CD4-positive, alpha-beta memory T cell (primary cell): ENCODE measurements at regions not wholly inside any gene's neighbourhood (a gene's known extent, or its start where the extent isn't known, plus 50 kb on each side); places are given as distances from the start of the nearest gene placed in this dataset.

ENCODE experiments used
- CTCF ChIA-PET: fragments of 350-600 bp; sonication (Branson Sonifier 250); formaldehyde crosslinking; loops from one replicate; lab custom pipeline; 2021; ENCODE audit warnings: inconsistent platforms; ENCODE audit not compliant: partially characterized antibody; lab: Charles Lee
- POLR2A ChIA-PET: fragments of 350-600 bp; sonication (Branson Sonifier 250); formaldehyde crosslinking; loops from one replicate; lab custom pipeline; 2021; ENCODE audit not compliant: partially characterized antibody; lab: Charles Lee
- DNase-seq, 5 donors: peaks; one replicate each; pipeline versions ENCODE4 v3.0.0 to v3.0.0-alpha.2; 2020 to 2022; ENCODE audit warnings: mixed read lengths in 1 of 5
- H3K27ac ChIP-seq: one replicate; pipeline ENCODE4 v1.7.0; 2013; ENCODE audit warnings: low read depth, low read length
- H3K27me3 ChIP-seq: 2 replicates; pipeline ENCODE4 v1.7.0; 2013; ENCODE audit warnings: mild to moderate bottlenecking, low read length, moderate library complexity; ENCODE audit not compliant: insufficient read depth
- H3K36me3 ChIP-seq: 2 replicates; pipeline ENCODE4 v1.7.0; 2013; ENCODE audit warnings: mild to moderate bottlenecking, low read length, moderate library complexity; ENCODE audit not compliant: insufficient read depth
- H3K4me1 ChIP-seq: 2 replicates; pipeline ENCODE4 v1.7.0; 2013; ENCODE audit warnings: mild to moderate bottlenecking, low read length, moderate library complexity; ENCODE audit not compliant: insufficient read depth
- H3K4me3 ChIP-seq, 2 donors: one replicate each; pipeline ENCODE4 v1.7.0; 2013; ENCODE audit warnings: low read length in 2 of 2, mild to moderate bottlenecking in 1 of 2
- H3K9me3 ChIP-seq, 2 donors: one replicate each; pipeline ENCODE4 v1.7.0; 2013; ENCODE audit warnings: low read length in 2 of 2, control low read depth in 1 of 2; ENCODE audit not compliant: control insufficient read depth in 1 of 2
- H3K27ac Mint-ChIP-seq, 7 donors: one replicate each; pipeline ENCODE4 v1.8.0; 2020 to 2021; ENCODE audit warnings: mixed read lengths in 7 of 7, mild to moderate bottlenecking in 6 of 7, inconsistent platforms in 3 of 7, moderate library complexity in 3 of 7
- H3K27me3 Mint-ChIP-seq, 2 donors: one replicate each; pipeline ENCODE4 v1.8.0; 2020 to 2021; ENCODE audit warnings: mixed read lengths in 2 of 2
- H3K36me3 Mint-ChIP-seq, 2 donors: one replicate each; pipeline ENCODE4 v1.8.0; 2020 to 2021; ENCODE audit warnings: mixed read lengths in 2 of 2, inconsistent platforms in 1 of 2, mild to moderate bottlenecking in 1 of 2
- H3K4me1 Mint-ChIP-seq, 4 donors: one replicate each; pipeline ENCODE4 v1.8.0; 2020 to 2021; ENCODE audit warnings: mixed read lengths in 4 of 4, mild to moderate bottlenecking in 1 of 4
- H3K4me3 Mint-ChIP-seq, 8 donors: one replicate each; pipeline ENCODE4 v1.8.0; 2020 to 2021; ENCODE audit warnings: mixed read lengths in 8 of 8, mild to moderate bottlenecking in 7 of 8, moderate library complexity in 6 of 8, inconsistent platforms in 3 of 8
- H3K9me3 Mint-ChIP-seq, 8 donors: one replicate each; pipeline ENCODE4 v1.8.0; 2020 to 2021; ENCODE audit warnings: mixed read lengths in 8 of 8, mild to moderate bottlenecking in 5 of 8, inconsistent platforms in 3 of 8, moderate library complexity in 1 of 8
- intact Hi-C: fragments of 100-400 bp; cut with micrococcal nuclease; formaldehyde crosslinking; loops from one replicate; pipeline ENCODE4 v1.15.1; 2023

DNA sequence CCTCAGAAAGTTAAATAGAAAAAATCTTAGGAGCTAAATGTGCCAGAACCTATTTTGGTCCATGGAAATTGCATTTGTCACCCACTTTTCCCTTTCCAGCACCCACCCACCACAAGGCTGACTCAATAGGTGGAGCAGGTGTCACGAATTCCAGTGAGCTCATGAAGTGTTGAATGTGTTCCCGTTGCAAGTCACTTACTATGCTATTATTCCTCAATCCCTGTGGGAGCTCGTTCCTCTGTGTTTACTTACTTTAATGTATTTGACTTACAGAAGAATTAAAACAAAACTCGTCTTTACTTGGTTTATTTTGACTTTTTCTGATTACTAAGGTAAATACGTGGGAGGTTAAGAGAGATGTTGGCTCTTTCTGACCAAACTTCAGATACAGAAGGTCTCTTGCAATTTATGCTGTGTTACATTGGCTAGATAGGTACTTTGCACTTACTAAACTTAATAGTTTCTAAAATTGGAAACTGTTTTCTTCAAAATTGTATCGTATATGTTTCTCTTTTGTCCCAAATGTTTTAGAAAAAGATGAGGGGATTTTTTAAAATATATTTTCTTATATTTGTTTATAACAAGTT is 269.4 kb upstream of the NOVA1 start:
- Histone ChIP-seq H3K36me3 (no peaks in the 10 kb centered on the region), H3K27me3 (no peaks in the 10 kb centered on the region), H3K4me1 (no peaks in the 10 kb centered on the region), H3K27ac (no peak overlapping the region), H3K9me3 (no peaks in the 10 kb centered on the region), H3K4me3 (no peak overlapping the region)
- Mint-ChIP-seq H3K4me3 (no peak overlapping the region), H3K27ac (no peak overlapping the region), H3K4me1 (no peaks in the 10 kb centered on the region), H3K36me3 (no peaks in the 10 kb centered on the region), H3K9me3 (peaks cover 2 to 19% (median 9%) of the 10 kb centered on the region in 8 donors), H3K27me3 (no peaks in the 10 kb centered on the region)
- intact Hi-C loops = no loop called here
- CTCF ChIA-PET = no interaction called here
- DNase-seq = no peak
- POLR2A ChIA-PET = no interaction called here

DNA sequence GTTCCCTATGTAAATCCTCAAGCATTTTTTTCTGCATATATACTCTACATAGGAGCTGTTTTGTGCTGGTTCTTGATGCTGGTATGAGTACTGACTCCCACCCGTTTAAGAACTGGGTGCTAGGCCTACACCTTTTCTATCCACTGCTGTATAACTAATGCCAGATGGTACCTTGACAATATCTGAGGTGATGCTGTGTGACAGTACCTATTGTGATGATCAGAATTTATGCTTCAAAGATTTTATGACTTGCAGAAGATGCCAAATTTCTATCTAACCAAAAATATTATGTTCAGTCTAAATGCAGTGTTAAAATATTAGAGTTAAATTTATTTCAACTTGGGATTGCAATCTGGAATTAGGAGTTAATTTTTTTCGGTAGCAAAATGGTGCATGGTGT is 272.3 kb upstream of the NOVA1 start:
- no peak overlapping the region for H3K27ac ChIP-seq
- DNase-seq = no peak
- H3K27me3 ChIP-seq = no peaks in the 10 kb centered on the region
- H3K4me1 Mint-ChIP-seq = no peaks in the 10 kb centered on the region
- no peaks in the 10 kb centered on the region for H3K27me3 Mint-ChIP-seq
- no peaks in the 10 kb centered on the region for H3K9me3 ChIP-seq
- H3K4me3 ChIP-seq = no peak overlapping the region
- H3K4me3 Mint-ChIP-seq = no peak overlapping the region
- POLR2A ChIA-PET = no interaction called here
- no peaks in the 10 kb centered on the region for H3K4me1 ChIP-seq
- H3K9me3 Mint-ChIP-seq = peaks cover 4 to 34% (median 16%) of the 10 kb centered on the region in 8 donors
- intact Hi-C loops = no loop called here
- no peaks in the 10 kb centered on the region for H3K36me3 ChIP-seq
- H3K27ac Mint-ChIP-seq = no peak overlapping the region
- CTCF ChIA-PET = no interaction called here
- no peaks in the 10 kb centered on the region for H3K36me3 Mint-ChIP-seq

DNA sequence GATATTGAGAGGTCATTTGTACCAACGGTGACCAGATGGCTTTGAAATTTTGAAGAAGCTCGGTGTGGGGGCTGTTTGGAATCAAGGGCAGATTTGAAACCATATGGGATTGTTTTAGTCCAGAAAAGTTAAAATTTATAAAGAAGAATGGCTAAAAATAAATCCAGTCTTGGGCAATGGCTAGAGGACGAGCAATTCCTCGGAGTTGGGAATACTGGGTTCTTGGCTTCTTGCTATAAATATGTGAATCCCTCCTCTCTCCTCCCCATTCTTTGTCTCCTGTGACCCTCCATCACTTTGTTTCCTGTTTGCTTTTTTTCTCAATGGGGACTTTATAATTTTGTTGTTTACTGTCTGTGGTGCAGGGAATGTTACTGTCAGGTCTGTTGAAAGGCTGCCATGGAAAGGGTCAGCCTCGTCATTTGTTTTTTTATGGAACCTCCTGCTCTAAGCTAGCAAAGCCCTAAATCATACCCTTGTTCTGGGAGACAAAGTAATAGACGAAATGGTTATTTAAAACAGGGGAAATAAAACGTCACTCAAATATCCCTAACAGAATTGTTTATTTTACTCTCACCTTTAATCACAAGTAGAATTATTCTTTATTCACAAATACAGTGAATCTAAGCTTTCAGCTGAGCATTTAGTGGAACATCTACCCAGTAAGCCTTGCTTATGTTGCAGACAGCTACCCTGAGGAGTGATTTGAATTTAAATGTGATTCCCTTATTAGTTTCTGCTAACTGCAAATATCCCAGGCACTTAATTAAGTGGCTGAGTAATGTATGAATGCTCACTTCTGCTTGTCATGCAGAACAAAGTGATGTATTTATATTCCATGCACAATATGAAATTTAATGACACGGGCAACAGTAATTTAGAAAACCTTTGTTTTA is 273.1 kb upstream of the NOVA1 start:
- H3K27ac ChIP-seq = no peak overlapping the region
- intact Hi-C loops = no loop called here
- no peaks in the 10 kb centered on the region for H3K36me3 ChIP-seq
- no peaks in the 10 kb centered on the region for H3K27me3 ChIP-seq
- no peak overlapping the region for H3K27ac Mint-ChIP-seq
- no peaks in the 10 kb centered on the region for H3K27me3 Mint-ChIP-seq
- no peak overlapping the region for H3K4me3 Mint-ChIP-seq
- H3K4me1 ChIP-seq = no peaks in the 10 kb centered on the region
- H3K4me1 Mint-ChIP-seq = no peaks in the 10 kb centered on the region
- ChIA-PET POLR2A (no interaction called here), CTCF (no interaction called here)
- no peak for DNase-seq
- H3K9me3 Mint-ChIP-seq = peaks cover 4 to 39% (median 16%) of the 10 kb centered on the region in 8 donors
- H3K36me3 Mint-ChIP-seq = no peaks in the 10 kb centered on the region
- H3K4me3 ChIP-seq = no peak overlapping the region
- H3K9me3 ChIP-seq = no peaks in the 10 kb centered on the region

DNA sequence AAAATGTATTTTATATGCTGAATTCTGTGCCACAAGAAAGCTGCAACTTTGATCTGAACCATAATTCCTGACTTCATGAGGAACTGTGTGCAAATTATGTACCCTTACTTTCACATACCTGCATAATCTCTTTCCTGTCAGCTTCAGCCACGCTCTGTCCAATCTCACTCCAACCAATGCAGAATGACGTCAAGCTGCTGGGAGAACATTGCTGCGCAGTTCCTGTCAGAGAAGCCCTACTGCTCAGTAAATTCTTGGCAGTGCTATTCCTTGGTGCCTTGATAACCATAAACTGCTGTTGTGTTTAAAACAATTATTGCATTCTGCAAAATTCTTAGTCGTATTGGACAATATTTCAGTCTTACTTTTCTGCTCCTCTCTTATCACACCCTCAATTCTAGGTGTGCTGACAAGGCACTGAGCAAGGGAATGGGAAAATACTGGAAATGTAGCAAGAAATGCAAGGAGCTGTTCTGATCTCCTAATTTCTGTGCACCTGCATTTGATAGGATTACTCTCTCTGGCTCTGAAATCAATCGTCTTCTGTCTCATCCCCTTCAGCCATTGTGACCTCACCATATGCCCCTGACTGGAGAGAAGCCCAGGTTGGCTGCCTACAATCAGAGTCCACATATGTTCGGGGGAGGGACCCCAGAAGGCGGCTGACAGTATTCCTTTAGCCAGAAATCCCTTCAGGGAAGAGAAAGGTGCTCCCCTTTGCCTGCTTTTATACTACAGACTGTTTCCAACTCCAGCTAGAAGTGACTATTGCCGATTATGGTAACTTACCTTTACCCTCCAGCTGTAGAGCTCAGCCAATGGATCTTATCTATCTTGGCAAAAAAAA is 274.9 kb upstream of the NOVA1 start:
- no peaks in the 10 kb centered on the region for H3K27me3 ChIP-seq
- DNase-seq = no peak
- ChIA-PET CTCF (no interaction called here), POLR2A (no interaction called here)
- no peak overlapping the region for H3K4me3 ChIP-seq
- no peaks in the 10 kb centered on the region for H3K4me1 Mint-ChIP-seq
- H3K36me3 ChIP-seq = no peaks in the 10 kb centered on the region
- H3K4me3 Mint-ChIP-seq = no peak overlapping the region
- no peaks in the 10 kb centered on the region for H3K36me3 Mint-ChIP-seq
- no peaks in the 10 kb centered on the region for H3K4me1 ChIP-seq
- H3K27me3 Mint-ChIP-seq = no peaks in the 10 kb centered on the region
- peaks cover 5 to 43% (median 15%) of the 10 kb centered on the region in 8 donors for H3K9me3 Mint-ChIP-seq
- intact Hi-C loops = no loop called here
- H3K9me3 ChIP-seq = no peaks in the 10 kb centered on the region
- H3K27ac ChIP-seq = no peak overlapping the region
- H3K27ac Mint-ChIP-seq = no peak overlapping the region

DNA sequence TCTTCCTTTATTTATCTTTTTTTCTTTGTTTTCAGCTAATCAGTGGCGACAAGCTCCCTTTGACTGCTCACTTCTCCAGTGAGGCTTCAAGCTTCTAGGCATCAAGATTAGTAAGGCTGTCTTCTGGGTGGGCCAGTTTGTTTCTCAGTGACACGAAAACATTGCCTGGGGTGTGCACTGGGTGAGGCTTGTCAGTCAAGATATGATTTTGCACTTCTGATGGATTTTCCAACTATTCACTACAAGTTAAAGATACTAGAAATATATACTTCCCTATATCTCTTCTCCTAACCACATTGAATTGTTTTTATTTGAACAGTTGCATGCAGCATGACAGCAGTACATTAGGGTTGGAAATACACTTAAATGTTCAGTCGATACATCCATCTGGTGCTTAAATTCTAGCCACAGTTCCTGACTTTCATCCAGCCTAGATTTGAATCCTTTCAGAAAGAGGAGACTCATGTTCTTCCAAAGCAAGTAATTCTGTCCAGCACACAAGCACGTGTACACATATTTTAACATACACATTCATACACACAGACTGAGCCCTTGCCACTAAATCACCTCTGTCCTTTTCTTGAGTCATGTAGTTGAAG is 275.6 kb upstream of the NOVA1 start:
- H3K4me1 Mint-ChIP-seq = no peaks in the 10 kb centered on the region
- Histone ChIP-seq H3K27me3 (no peaks in the 10 kb centered on the region), H3K4me3 (no peak overlapping the region), H3K27ac (no peak overlapping the region), H3K4me1 (no peaks in the 10 kb centered on the region), H3K36me3 (no peaks in the 10 kb centered on the region), H3K9me3 (no peaks in the 10 kb centered on the region)
- intact Hi-C loops = no loop called here
- no peak overlapping the region for H3K27ac Mint-ChIP-seq
- H3K4me3 Mint-ChIP-seq = no peak overlapping the region
- H3K36me3 Mint-ChIP-seq = no peaks in the 10 kb centered on the region
- ChIA-PET CTCF (no interaction called here), POLR2A (no interaction called here)
- DNase-seq = no peak
- H3K9me3 Mint-ChIP-seq = peaks cover 5 to 43% (median 17%) of the 10 kb centered on the region in 8 donors
- H3K27me3 Mint-ChIP-seq = no peaks in the 10 kb centered on the region

DNA sequence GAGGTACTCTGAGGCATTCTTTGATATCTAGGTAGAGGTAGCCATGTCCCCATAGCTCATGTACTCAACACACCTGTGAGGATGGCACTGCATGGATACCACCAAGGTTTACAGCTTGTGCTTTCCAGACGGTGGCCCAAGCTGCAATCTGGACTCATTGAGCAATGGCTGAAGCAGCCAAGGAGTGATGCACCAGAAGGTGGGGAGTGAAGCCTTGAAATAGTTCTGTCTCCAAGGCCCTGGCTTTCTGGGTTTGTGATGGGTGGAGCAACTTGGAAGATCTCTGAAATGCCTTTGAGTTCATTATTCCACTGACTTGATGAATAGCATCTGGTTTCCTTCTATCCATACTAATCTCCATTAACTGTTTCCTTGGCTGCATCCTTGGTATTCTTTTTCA is 290.0 kb upstream of the NOVA1 start:
- no peaks in the 10 kb centered on the region for H3K36me3 ChIP-seq
- CTCF ChIA-PET = no interaction called here
- no peaks in the 10 kb centered on the region for H3K4me1 ChIP-seq
- H3K9me3 ChIP-seq = no peaks in the 10 kb centered on the region
- H3K4me3 Mint-ChIP-seq = no peak overlapping the region
- no peak overlapping the region for H3K27ac ChIP-seq
- no peak overlapping the region for H3K27ac Mint-ChIP-seq
- peaks cover 0 to 38% (median 22%) of the 10 kb centered on the region in 8 donors for H3K9me3 Mint-ChIP-seq
- no peak overlapping the region for H3K4me3 ChIP-seq
- DNase-seq = peak in 1 of 5 donors; percentile 17
- no peaks in the 10 kb centered on the region for H3K27me3 ChIP-seq
- no peaks in the 10 kb centered on the region for H3K27me3 Mint-ChIP-seq
- no peaks in the 10 kb centered on the region for H3K36me3 Mint-ChIP-seq
- POLR2A ChIA-PET = no interaction called here
- intact Hi-C loops = no loop called here
- H3K4me1 Mint-ChIP-seq = no peaks in the 10 kb centered on the region

DNA sequence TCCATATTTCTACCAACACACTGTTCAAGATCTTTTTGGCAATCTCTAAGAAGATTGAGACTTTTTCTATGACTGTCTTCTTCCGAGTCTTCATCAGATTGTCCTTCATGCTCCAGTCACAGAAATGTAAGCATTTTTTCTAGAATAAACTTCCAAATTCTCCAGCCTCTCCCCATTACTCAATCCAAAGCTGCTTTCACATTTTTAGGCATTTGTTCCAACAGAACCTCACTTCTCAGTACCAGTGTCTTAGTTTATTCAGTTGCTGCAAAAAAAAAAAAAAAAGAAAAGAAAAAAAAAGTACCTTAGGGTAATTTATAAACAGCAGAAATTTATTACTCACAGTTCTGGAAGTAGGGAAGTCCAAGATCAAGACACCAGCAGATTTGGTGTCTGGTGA is 290.8 kb upstream of the NOVA1 start:
- CTCF ChIA-PET = no interaction called here
- H3K36me3 ChIP-seq = no peaks in the 10 kb centered on the region
- DNase-seq = no peak
- no peaks in the 10 kb centered on the region for H3K4me1 ChIP-seq
- POLR2A ChIA-PET = no interaction called here
- H3K4me3 ChIP-seq = no peak overlapping the region
- Mint-ChIP-seq H3K9me3 (peaks cover 0 to 39% (median 22%) of the 10 kb centered on the region in 8 donors), H3K36me3 (no peaks in the 10 kb centered on the region), H3K27ac (no peak overlapping the region), H3K4me1 (no peaks in the 10 kb centered on the region), H3K4me3 (no peak overlapping the region), H3K27me3 (no peaks in the 10 kb centered on the region)
- H3K9me3 ChIP-seq = no peaks in the 10 kb centered on the region
- intact Hi-C loops = no loop called here
- no peaks in the 10 kb centered on the region for H3K27me3 ChIP-seq
- H3K27ac ChIP-seq = no peak overlapping the region
